Hepatocyte (in vitro differentiated cells): ENCODE measurements at regions not wholly inside any gene's neighbourhood (a gene's known extent, or its start where the extent isn't known, plus 50 kb on each side); places are given as distances from the start of the nearest gene placed in this dataset.

Experiments used
- EZH2 ChIP-seq: fragments of 200-600 bp; sonication (generic); IDR thresholded peaks from 2 replicates; pipeline ENCODE4 v1.6.1; 2016; ENCODE audit warnings: antibody characterized with exemption, mild to moderate bottlenecking, borderline replicate concordance
- TF ChIP-seq, protein P1 (sequence below): fragments of 200-600 bp; sonication (generic); IDR thresholded peaks from 2 replicates; pipeline ENCODE4 v1.5.1; 2016; ENCODE audit warnings: antibody characterized with exemption, mild to moderate bottlenecking; ENCODE audit not compliant: poor library complexity

DNA sequence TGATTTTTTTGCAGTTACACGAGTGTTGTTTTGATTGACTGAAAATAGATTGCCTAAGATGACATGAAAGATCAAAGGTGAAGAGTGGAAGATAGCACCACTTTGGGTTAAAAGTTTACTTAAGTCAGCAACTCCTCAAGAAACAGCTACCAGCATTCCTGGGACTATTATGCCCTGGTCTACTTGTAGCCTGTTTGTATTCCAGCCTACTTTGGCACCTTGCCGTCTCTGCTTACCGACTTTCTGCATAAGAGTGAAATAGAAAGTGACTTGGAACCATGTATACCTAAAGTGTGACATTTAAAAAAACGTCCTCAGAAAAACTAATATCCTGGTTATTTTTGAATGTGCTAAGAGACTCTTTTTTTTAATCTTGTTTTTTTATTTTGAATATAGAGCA is 631.5 kb upstream of the PTBP2 start:
- TF ChIP-seq EZH2 = no peak
- TF ChIP-seq, protein P1, sequence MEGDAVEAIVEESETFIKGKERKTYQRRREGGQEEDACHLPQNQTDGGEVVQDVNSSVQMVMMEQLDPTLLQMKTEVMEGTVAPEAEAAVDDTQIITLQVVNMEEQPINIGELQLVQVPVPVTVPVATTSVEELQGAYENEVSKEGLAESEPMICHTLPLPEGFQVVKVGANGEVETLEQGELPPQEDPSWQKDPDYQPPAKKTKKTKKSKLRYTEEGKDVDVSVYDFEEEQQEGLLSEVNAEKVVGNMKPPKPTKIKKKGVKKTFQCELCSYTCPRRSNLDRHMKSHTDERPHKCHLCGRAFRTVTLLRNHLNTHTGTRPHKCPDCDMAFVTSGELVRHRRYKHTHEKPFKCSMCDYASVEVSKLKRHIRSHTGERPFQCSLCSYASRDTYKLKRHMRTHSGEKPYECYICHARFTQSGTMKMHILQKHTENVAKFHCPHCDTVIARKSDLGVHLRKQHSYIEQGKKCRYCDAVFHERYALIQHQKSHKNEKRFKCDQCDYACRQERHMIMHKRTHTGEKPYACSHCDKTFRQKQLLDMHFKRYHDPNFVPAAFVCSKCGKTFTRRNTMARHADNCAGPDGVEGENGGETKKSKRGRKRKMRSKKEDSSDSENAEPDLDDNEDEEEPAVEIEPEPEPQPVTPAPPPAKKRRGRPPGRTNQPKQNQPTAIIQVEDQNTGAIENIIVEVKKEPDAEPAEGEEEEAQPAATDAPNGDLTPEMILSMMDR = no peak
